Uterus (tissue), 3 donors: ENCODE measurements at regions not wholly inside any gene's neighbourhood (a gene's known extent, or its start where the extent isn't known, plus 50 kb on each side); places are given as distances from the start of the nearest gene placed in this dataset.
A peak's percentile ranks its signal among the peaks of the same experiment; 100 is the strongest.

Source experiments
- DNase-seq, 2 donors: peaks; one replicate each; pipeline ENCODE4 v3.0.0-alpha.2; 2019 to 2020
- H3K27ac ChIP-seq, 2 donors: fragments of 200-600 bp; sonication (generic); 1 replicate in 1 of 2; 2 replicates in 1 of 2; pipeline ENCODE4 v1.5.1; 2016 to 2018
- H3K27me3 ChIP-seq, 2 donors: fragments of 200-600 bp; sonication (generic); one replicate each; pipeline ENCODE4 v1.5.1; 2018 to 2019; ENCODE audit warnings: control low read depth in 1 of 2
- H3K36me3 ChIP-seq, 2 donors: fragments of 200-600 bp; sonication (generic); one replicate each; pipeline ENCODE4 v1.5.1; 2019; ENCODE audit warnings: control low read depth in 1 of 2
- H3K4me1 ChIP-seq, 2 donors: fragments of 200-600 bp; sonication (generic); one replicate each; pipeline ENCODE4 v1.5.1; 2018 to 2019; ENCODE audit warnings: control low read depth in 1 of 2
- H3K4me3 ChIP-seq, 2 donors: fragments of 200-600 bp; sonication (generic); 1 replicate in 1 of 2; 2 replicates in 1 of 2; pipeline ENCODE4 v1.5.1; 2018 to 2019; ENCODE audit warnings: mild to moderate bottlenecking in 1 of 2
- H3K9me3 ChIP-seq, 2 donors: fragments of 200-600 bp; sonication (generic); one replicate each; pipeline ENCODE4 v1.5.1; 2019; ENCODE audit warnings: control low read depth in 1 of 2
- POLR2A ChIP-seq, 2 donors: fragments of 450-650 bp; IDR thresholded peaks; one replicate each; pipeline ENCODE4 v1.6.1; 2016; ENCODE audit warnings: antibody characterized with exemption in 2 of 2, mild to moderate bottlenecking in 1 of 2, moderate library complexity in 1 of 2
- intact Hi-C: fragments of 100-400 bp; cut with DNase I; formaldehyde crosslinking; loops from one replicate; pipeline ENCODE4 v1.15.1; 2023; ENCODE audit warnings: low total_unique reads
- TF ChIP-seq, protein P1 (sequence below), 4 experiments: fragments of 200-600 bp in 2 of 4; fragments of 450-650 bp in 2 of 4; sonication (generic) in 2 of 4; IDR thresholded peaks; one replicate each; pipeline ENCODE4 v1.5.1; 2016 to 2019; ENCODE audit warnings: antibody characterized with exemption in 4 of 4, mild to moderate bottlenecking in 2 of 4, moderate library complexity in 1 of 4
- donor health status: DM: yes; HTN: yes; CAD: no.

DNA sequence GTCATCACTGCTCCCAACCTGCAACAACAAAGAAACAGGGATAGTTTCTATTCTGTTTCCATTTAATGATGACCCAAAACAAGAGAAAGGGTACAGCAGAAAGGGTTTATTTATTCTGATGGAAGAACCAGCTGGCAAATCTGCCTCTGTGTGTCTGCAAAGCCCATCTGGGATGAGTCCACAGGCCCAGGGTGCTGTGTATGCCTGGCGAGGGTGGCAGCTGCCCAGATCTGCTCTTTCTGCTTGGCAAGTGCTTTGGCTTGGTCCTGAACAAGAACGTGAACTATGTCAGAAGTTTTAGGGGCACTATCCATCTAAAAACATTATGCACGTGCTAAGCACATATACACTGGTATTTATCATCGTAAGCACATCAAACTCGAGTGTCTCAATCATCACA, 333.8 kb downstream of the CXCL12 start:
- no peak for TF ChIP-seq POLR2A (IDR thresholded peaks at IDR 0.05)
- TF ChIP-seq, protein P1, sequence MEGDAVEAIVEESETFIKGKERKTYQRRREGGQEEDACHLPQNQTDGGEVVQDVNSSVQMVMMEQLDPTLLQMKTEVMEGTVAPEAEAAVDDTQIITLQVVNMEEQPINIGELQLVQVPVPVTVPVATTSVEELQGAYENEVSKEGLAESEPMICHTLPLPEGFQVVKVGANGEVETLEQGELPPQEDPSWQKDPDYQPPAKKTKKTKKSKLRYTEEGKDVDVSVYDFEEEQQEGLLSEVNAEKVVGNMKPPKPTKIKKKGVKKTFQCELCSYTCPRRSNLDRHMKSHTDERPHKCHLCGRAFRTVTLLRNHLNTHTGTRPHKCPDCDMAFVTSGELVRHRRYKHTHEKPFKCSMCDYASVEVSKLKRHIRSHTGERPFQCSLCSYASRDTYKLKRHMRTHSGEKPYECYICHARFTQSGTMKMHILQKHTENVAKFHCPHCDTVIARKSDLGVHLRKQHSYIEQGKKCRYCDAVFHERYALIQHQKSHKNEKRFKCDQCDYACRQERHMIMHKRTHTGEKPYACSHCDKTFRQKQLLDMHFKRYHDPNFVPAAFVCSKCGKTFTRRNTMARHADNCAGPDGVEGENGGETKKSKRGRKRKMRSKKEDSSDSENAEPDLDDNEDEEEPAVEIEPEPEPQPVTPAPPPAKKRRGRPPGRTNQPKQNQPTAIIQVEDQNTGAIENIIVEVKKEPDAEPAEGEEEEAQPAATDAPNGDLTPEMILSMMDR (IDR thresholded peaks at IDR 0.05), result no peak
- H3K27me3 ChIP-seq, result no peaks in the 10 kb centered on the region
- H3K36me3 ChIP-seq, result no peaks in the 10 kb centered on the region
- no peak for DNase-seq
- no peaks in the 10 kb centered on the region for H3K9me3 ChIP-seq
- H3K27ac ChIP-seq, result no peak overlapping the region
- no peaks in the 10 kb centered on the region for H3K4me1 ChIP-seq
- intact Hi-C loops, result no loop called here
- H3K4me3 ChIP-seq, result no peak overlapping the region

DNA sequence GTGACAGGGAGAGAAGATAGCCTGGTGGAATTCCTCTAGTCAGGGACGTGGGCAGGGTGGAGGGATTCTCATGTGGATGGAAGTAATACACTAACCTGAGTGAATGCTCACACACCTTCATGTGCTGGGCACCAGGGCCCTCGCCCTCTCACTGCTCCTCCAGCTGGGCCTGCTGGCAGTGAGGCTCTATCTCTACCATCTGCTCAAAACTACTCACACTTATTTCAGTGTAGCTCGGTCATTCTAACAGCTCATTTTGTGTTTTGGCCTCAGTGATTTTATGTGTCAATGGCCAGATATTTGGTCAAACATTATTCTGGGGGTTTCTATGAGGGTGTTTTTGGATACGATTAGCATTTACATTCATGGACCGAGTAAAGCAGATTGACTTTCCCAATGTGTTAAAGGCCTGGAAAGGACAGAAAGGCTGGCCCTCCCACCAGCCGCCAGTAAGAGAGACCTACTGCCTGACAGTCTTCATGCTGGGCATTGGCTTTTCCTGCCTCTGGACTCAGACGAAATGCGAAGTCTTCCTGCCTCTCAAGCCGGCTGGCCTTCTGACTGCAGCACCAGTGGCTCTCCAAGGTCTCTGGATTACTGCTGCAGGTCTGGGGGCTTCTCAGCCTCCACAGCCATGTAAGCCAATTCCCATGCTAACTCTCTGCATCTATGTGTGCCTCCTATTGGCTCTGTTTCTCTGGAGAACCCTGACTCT, 335.4 kb downstream of the CXCL12 start:
- intact Hi-C loops, result no loop called here
- H3K9me3 ChIP-seq, result no peaks in the 10 kb centered on the region
- no peak overlapping the region for H3K4me3 ChIP-seq
- no peaks in the 10 kb centered on the region for H3K4me1 ChIP-seq
- H3K36me3 ChIP-seq, result no peaks in the 10 kb centered on the region
- TF ChIP-seq POLR2A (IDR thresholded peaks at IDR 0.05), result no peak
- TF ChIP-seq, protein P1 (IDR thresholded peaks at IDR 0.05), result no peak
- DNase-seq, result no peak
- no peaks in the 10 kb centered on the region for H3K27me3 ChIP-seq
- no peak overlapping the region for H3K27ac ChIP-seq

DNA sequence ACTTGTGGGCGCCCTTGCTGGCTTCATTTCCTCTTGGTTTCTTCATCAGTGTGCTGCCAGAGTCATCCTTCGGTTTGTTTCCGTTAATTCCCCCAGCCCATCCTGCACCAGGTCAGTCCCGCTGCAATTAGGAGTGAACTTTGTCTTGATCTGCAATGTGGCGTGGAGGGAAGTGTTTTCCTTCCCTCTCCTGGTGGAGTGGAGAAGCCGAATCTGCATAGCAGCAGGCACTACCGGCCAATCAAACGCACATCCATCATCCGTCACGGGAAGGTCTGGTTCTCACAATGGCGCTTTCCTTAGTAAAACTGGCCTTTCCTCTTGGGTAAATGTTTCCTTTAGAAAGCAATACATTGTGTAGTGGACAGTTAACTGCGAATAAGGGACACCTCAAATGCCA, 337.5 kb downstream of the CXCL12 start:
- TF ChIP-seq, protein P1 (IDR thresholded peaks at IDR 0.05), result no peak
- no peak for TF ChIP-seq POLR2A (IDR thresholded peaks at IDR 0.05)
- Histone ChIP-seq H3K27ac (no peak overlapping the region), H3K4me3 (no peak overlapping the region), H3K36me3 (no peaks in the 10 kb centered on the region), H3K4me1 (no peaks in the 10 kb centered on the region), H3K9me3 (no peaks in the 10 kb centered on the region), H3K27me3 (no peaks in the 10 kb centered on the region)
- DNase-seq, result no peak
- intact Hi-C loops, result no loop called here

DNA sequence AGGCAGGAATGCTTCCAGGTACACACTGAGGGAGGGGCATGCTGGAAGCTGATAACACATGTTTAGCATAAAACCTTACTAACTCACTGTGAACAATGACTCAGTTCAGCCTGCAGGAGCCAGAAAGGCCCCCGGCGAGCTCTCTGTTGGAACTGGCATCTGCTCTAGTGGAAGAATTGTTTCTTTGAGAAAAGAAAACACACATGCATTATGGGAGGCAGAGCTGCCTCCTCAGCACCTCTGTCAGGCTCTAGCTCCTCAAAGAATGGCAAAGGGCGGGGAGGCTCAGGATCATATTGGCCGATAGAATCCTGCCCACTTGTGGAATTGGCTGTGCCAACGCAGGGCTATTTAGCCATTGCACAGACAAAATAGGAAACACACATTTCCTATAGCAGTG, 338.3 kb downstream of the CXCL12 start:
- no peaks in the 10 kb centered on the region for H3K27me3 ChIP-seq
- peak overlapping the region in 1 of 2 donors; percentile 4 for H3K27ac ChIP-seq
- no peaks in the 10 kb centered on the region for H3K36me3 ChIP-seq
- no peak for TF ChIP-seq POLR2A (IDR thresholded peaks at IDR 0.05)
- TF ChIP-seq, protein P1 (IDR thresholded peaks at IDR 0.05), result no peak
- DNase-seq, result no peak
- no peak overlapping the region for H3K4me3 ChIP-seq
- H3K9me3 ChIP-seq, result no peaks in the 10 kb centered on the region
- intact Hi-C loops, result no loop called here
- H3K4me1 ChIP-seq, result no peaks in the 10 kb centered on the region

DNA sequence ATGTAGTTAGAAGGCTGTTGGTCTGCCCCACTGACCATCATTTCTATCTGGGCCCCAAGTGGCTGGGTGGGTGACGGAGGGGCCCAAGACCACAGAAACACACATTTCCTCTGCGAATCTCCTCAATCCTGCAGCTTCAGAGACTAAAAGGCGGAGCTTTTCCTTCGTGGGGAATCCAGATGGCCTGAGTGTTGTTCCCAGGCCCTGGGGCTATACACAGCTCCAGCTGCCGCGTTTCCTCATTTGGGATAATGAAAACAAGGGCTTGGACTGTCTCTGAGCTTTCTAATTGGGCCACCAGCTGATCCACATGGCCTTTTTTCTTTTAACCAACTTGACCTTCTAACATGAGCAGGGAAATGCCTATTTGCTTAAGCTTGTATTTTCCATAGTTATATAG, 339.9 kb downstream of the CXCL12 start:
- no peaks in the 10 kb centered on the region for H3K27me3 ChIP-seq
- peak overlapping the region in 1 of 2 donors; percentile 21 for H3K27ac ChIP-seq
- no peak for TF ChIP-seq POLR2A (IDR thresholded peaks at IDR 0.05)
- TF ChIP-seq, protein P1 (IDR thresholded peaks at IDR 0.05), result no peak
- no peaks in the 10 kb centered on the region for H3K4me1 ChIP-seq
- no peaks in the 10 kb centered on the region for H3K36me3 ChIP-seq
- no peak for DNase-seq
- no peak overlapping the region for H3K4me3 ChIP-seq
- H3K9me3 ChIP-seq, result no peaks in the 10 kb centered on the region
- intact Hi-C loops, result no loop called here
